Ishikawa (cell line): ENCODE measurements at regions not wholly inside any gene's neighbourhood (a gene's known extent, or its start where the extent isn't known, plus 50 kb on each side); places are given as distances from the start of the nearest gene placed in this dataset.

Experiments used
- CEBPB ChIP-seq: IDR thresholded peaks from 2 replicates; pipeline ENCODE4 v1.6.1; 2012
- CREB1 ChIP-seq: IDR thresholded peaks from 2 replicates; pipeline ENCODE4 v1.6.1; 2012; ENCODE audit warnings: low read depth
- EGR1 ChIP-seq: IDR thresholded peaks from 2 replicates; pipeline ENCODE4 v1.6.1; 2012
- EP300 ChIP-seq: IDR thresholded peaks from 2 replicates; pipeline ENCODE4 v1.6.1; 2012; ENCODE audit warnings: borderline replicate concordance
- FOXM1 ChIP-seq: IDR thresholded peaks from 2 replicates; pipeline ENCODE4 v1.6.1; 2012; ENCODE audit warnings: low read depth, borderline replicate concordance
- MAX ChIP-seq: IDR thresholded peaks from 2 replicates; pipeline ENCODE4 v1.6.1; 2012
- NFIC ChIP-seq: IDR thresholded peaks from 2 replicates; pipeline ENCODE4 v1.6.1; 2012
- RAD21 ChIP-seq: IDR thresholded peaks from 2 replicates; pipeline ENCODE4 v1.6.1; 2012; ENCODE audit warnings: low read depth
- REST ChIP-seq: IDR thresholded peaks from 2 replicates; pipeline ENCODE4 v1.6.1; 2012; ENCODE audit warnings: low read depth, mild to moderate bottlenecking
- TAF1 ChIP-seq: IDR thresholded peaks from 2 replicates; pipeline ENCODE4 v1.6.1; 2012; ENCODE audit warnings: low read depth, mild to moderate bottlenecking
- TCF12 ChIP-seq: IDR thresholded peaks from 2 replicates; pipeline ENCODE4 v1.6.1; 2012; ENCODE audit warnings: low read depth
- TEAD4 ChIP-seq: IDR thresholded peaks from 2 replicates; pipeline ENCODE4 v1.6.1; 2012
- USF1 ChIP-seq: IDR thresholded peaks from 2 replicates; pipeline ENCODE4 v1.6.1; 2012
- YY1 ChIP-seq: IDR thresholded peaks from 2 replicates; pipeline ENCODE4 v1.6.1; 2012; ENCODE audit warnings: low read depth
- ZBTB7A ChIP-seq: IDR thresholded peaks from 2 replicates; pipeline ENCODE4 v1.6.1; 2012; ENCODE audit warnings: low read depth

- TF ChIP-seq CEBPB (no peak), USF1 (no peak), NFIC (no peak), TEAD4 (no peak), MAX (no peak), EP300 (no peak), TAF1 (no peak), EGR1 (no peak), CREB1 (no peak), RAD21 (no peak), TCF12 (no peak), REST (no peak), ZBTB7A (no peak), FOXM1 (no peak), YY1 (no peak)
Observed at GRCh38 chr4:162456106-162456505, 292.3 kb upstream of the FSTL5 start.

- no peak for TF ChIP-seq NFIC
- TF ChIP-seq ZBTB7A = no peak
- no peak for TF ChIP-seq YY1
- no peak for TF ChIP-seq CEBPB
- TF ChIP-seq TAF1 = no peak
- TF ChIP-seq USF1 = no peak
- no peak for TF ChIP-seq FOXM1
- no peak for TF ChIP-seq RAD21
- TF ChIP-seq MAX = no peak
- no peak for TF ChIP-seq CREB1
- no peak for TF ChIP-seq TCF12
- TF ChIP-seq REST = no peak
- no peak for TF ChIP-seq EGR1
Observed at GRCh38 chr4:162450531-162451035, 286.8 kb upstream of the FSTL5 start.

- TF ChIP-seq MAX (no peak), FOXM1 (no peak), EGR1 (no peak), ZBTB7A (no peak), CREB1 (no peak)
Observed at GRCh38 chr4:162443510-162443909, 279.7 kb upstream of the FSTL5 start.

GRCh38 chr4:162442128-162442527, 278.3 kb upstream of the FSTL5 start:
- TF ChIP-seq RAD21 (no peak), EP300 (no peak), MAX (no peak), TEAD4 (no peak), EGR1 (no peak), CEBPB (no peak), TCF12 (no peak), YY1 (no peak), NFIC (no peak), FOXM1 (no peak), ZBTB7A (no peak), USF1 (no peak), REST (no peak)
